K562 (cell line): ENCODE measurements at regions not wholly inside any gene's neighbourhood (a gene's known extent, or its start where the extent isn't known, plus 50 kb on each side); places are given as distances from the start of the nearest gene placed in this dataset.

Source experiments
- ATAC-seq: fragments of 200-7000 bp; cut with Tn5 transposase; 3 replicates; pipeline ENCODE4 v1.9.1; 2020; ENCODE audit warnings: moderate library complexity
- BruUV-seq: library from RNA; stranded (reverse); fragments of 400-500 nt; replicated peaks from 2 replicates; lab custom pipeline; 2021; lab: Mats Ljungman, UMichigan
- CTCF ChIA-PET: fragments of 300-600 bp; formaldehyde crosslinking; extraction: SDS; loops from one replicate; lab custom pipeline; 2021; ENCODE audit warnings: low intra/inter-chr PET ratio; lab: Yijun Ruan, JAX
- POLR2A ChIA-PET: fragments of 300-600, 350-650 bp; sonication (Branson Sonifier 250); formaldehyde crosslinking; extraction: SDS; loops from one replicate; lab custom pipeline; 2021; ENCODE audit warnings: antibody characterized with exemption, inconsistent platforms; lab: Yijun Ruan, JAX
- DNase-seq, 4 experiments: peaks; one replicate each; pipeline versions ENCODE4 v3.0.0 to v3.0.0-alpha.2; 2011 to 2018; ENCODE audit warnings: low spot score in 3 of 4, mixed read lengths in 3 of 4; ENCODE audit errors: extremely low read depth in 1 of 4
- FAIRE-seq: peaks from 2 replicates; lab custom pipeline; 2011; peaks lifted over from hg19 to GRCh38; lab: Jason Lieb, UNC
- H2AFZ ChIP-seq: 2 replicates; pipeline ENCODE4 v1.6.0; 2011; ENCODE audit warnings: low read depth, low read length, control low read depth, inconsistent platforms
- H3K27ac ChIP-seq: fragments of 200-600 bp; 3 replicates; pipeline ENCODE4 v1.8.0; 2011; ENCODE audit warnings: low read depth, mild to moderate bottlenecking, control low read depth, inconsistent platforms, low read length, moderate library complexity, mixed read lengths; ENCODE audit errors: extremely low read depth
- H3K27me3 ChIP-seq, 2 experiments: fragments of 300-600 bp in 1 of 2; 2 replicates in 1 of 2; 3 replicates in 1 of 2; pipeline versions ENCODE4 v1.6.0 to v1.8.0; 2011; ENCODE audit warnings: inconsistent platforms in 2 of 2, low read length in 2 of 2, mild to moderate bottlenecking in 1 of 2, mixed read lengths in 1 of 2, moderate library complexity in 1 of 2; ENCODE audit not compliant: control insufficient read depth in 2 of 2, insufficient read depth in 2 of 2
- H3K36me3 ChIP-seq: fragments of 300-600 bp; 3 replicates; pipeline ENCODE4 v1.8.0; 2011; ENCODE audit warnings: mild to moderate bottlenecking, low read length, inconsistent platforms; ENCODE audit not compliant: control insufficient read depth, insufficient read depth
- H3K4me1 ChIP-seq, 2 experiments: fragments of 200-600 bp in 1 of 2; replicated peaks in 1 of 2; 2 replicates in 1 of 2; 3 replicates in 1 of 2; pipeline versions ENCODE4 v1.5.1 to v1.8.0; 2011; ENCODE audit warnings: inconsistent platforms in 2 of 2, low read length in 2 of 2, mild to moderate bottlenecking in 1 of 2, mixed read lengths in 1 of 2, moderate library complexity in 1 of 2; ENCODE audit not compliant: control insufficient read depth in 2 of 2, insufficient read depth in 2 of 2
- H3K4me2 ChIP-seq: 2 replicates; pipeline ENCODE4 v1.6.1; 2011; ENCODE audit warnings: low read length, control low read depth, inconsistent platforms, mixed read lengths; ENCODE audit not compliant: insufficient read depth
- H3K4me3 ChIP-seq: fragments of 200-600 bp; sonication (generic), shearing (Covaris generic); 2 replicates; pipeline ENCODE4 v1.5.1; 2016; ENCODE audit warnings: control low read depth, inconsistent platforms
- H3K79me2 ChIP-seq: fragments of 200-600 bp; 3 replicates; pipeline ENCODE4 v1.8.0; 2011; ENCODE audit warnings: low read length, inconsistent platforms; ENCODE audit not compliant: control insufficient read depth, insufficient read depth
- H3K9ac ChIP-seq, 2 experiments: 2 replicates each; pipeline versions ENCODE4 v1.6.0 to v1.6.1; 2011; ENCODE audit warnings: low read depth in 2 of 2, low read length in 2 of 2, control low read depth in 1 of 2, inconsistent platforms in 1 of 2, mild to moderate bottlenecking in 1 of 2, mixed read lengths in 1 of 2; ENCODE audit not compliant: insufficient read depth in 1 of 2
- H3K9me1 ChIP-seq: one replicate; pipeline ENCODE4 v1.6.0; 2011; ENCODE audit warnings: inconsistent platforms, mild to moderate bottlenecking, low read length, moderate library complexity; ENCODE audit not compliant: control insufficient read depth, insufficient read depth
- H3K9me3 ChIP-seq: replicated peaks from 2 replicates; pipeline ENCODE4 v1.5.1; 2011; ENCODE audit warnings: low read depth, low read length, inconsistent platforms; ENCODE audit not compliant: control insufficient read depth, insufficient read depth
- H4K20me1 ChIP-seq: replicated peaks from 2 replicates; pipeline ENCODE4 v1.6.1; 2011; ENCODE audit warnings: low read length, inconsistent platforms, mixed read lengths; ENCODE audit not compliant: control insufficient read depth, insufficient read depth
- ASH1L ChIP-seq: fragments of 450-650 bp; IDR thresholded peaks from 2 replicates; pipeline ENCODE4 v1.6.1; 2018; ENCODE audit warnings: borderline replicate concordance, mild to moderate bottlenecking, low read depth; ENCODE audit not compliant: partially characterized antibody
- EP300 ChIP-seq: IDR thresholded peaks from 2 replicates; pipeline ENCODE4 v1.6.1; 2012; ENCODE audit warnings: low read length, improper control_type of control experiment
- EP400 ChIP-seq: fragments of 450-650 bp; IDR thresholded peaks from 2 replicates; pipeline ENCODE4 v1.6.1; 2017; ENCODE audit warnings: antibody characterized with exemption, mild to moderate bottlenecking, moderate library complexity
- FOXJ3 ChIP-seq: sonication (generic); formaldehyde crosslinking; IDR thresholded peaks from 2 replicates; pipeline ENCODE4 v1.4.0; 2020; ENCODE audit warnings: mild to moderate bottlenecking, missing genetic modification reagents
- HNRNPUL1 ChIP-seq: fragments of 200-400 bp; formaldehyde crosslinking; IDR thresholded peaks from 2 replicates; pipeline ENCODE4 v1.6.1; 2017; ENCODE audit warnings: low read length
- HOXB6 ChIP-seq: fragments of 250-450 bp; sonication (Bioruptor Pico); IDR thresholded peaks from 2 replicates; pipeline ENCODE4 v1.5.1; 2022; ENCODE audit warnings: mild to moderate bottlenecking, borderline replicate concordance
- IFI16 ChIP-seq: fragments of 250-450 bp; sonication (Bioruptor Pico); IDR thresholded peaks from 2 replicates; pipeline ENCODE4 v2.1.2; 2022; ENCODE audit warnings: mild to moderate bottlenecking, inconsistent platforms
- ILF3 ChIP-seq: fragments of 450-650 bp; IDR thresholded peaks from 2 replicates; pipeline ENCODE4 v1.6.1; 2018; ENCODE audit warnings: antibody characterized with exemption, mild to moderate bottlenecking, moderate library complexity, borderline replicate concordance
- IRF2 ChIP-seq: sonication (generic); formaldehyde crosslinking; IDR thresholded peaks from 2 replicates; pipeline ENCODE4 v1.8.1; 2022; ENCODE audit warnings: mild to moderate bottlenecking, missing genetic modification reagents
- MTA2 ChIP-seq: fragments of 450-650 bp; IDR thresholded peaks from 2 replicates; pipeline ENCODE4 v1.6.1; 2016; ENCODE audit warnings: low read depth
- MTA3 ChIP-seq: fragments of 450-650 bp; formaldehyde crosslinking; IDR thresholded peaks from 2 replicates; pipeline ENCODE4 v1.6.1; 2017; ENCODE audit warnings: mild to moderate bottlenecking, borderline replicate concordance
- NCOA1 ChIP-seq: fragments of 450-650 bp; IDR thresholded peaks from 2 replicates; pipeline ENCODE4 v1.6.1; 2016; ENCODE audit warnings: low read depth
- NUFIP1 ChIP-seq: fragments of 450-650 bp; IDR thresholded peaks from 2 replicates; pipeline ENCODE4 v1.6.1; 2018; ENCODE audit not compliant: partially characterized antibody
- PML ChIP-seq: IDR thresholded peaks from 2 replicates; pipeline ENCODE4 v1.6.1; 2012; ENCODE audit warnings: low read length, inconsistent platforms
- RBM14 ChIP-seq: fragments of 200-400 bp; formaldehyde crosslinking; IDR thresholded peaks from 2 replicates; pipeline ENCODE4 v1.6.1; 2018; ENCODE audit warnings: low read depth, mild to moderate bottlenecking, low read length, moderate library complexity, borderline replicate concordance; ENCODE audit not compliant: insufficient read depth
- TEAD2 ChIP-seq: fragments of 450-650 bp; IDR thresholded peaks from 2 replicates; pipeline ENCODE4 v1.6.1; 2016; ENCODE audit warnings: missing genetic modification characterization, control low read depth, missing compliant biosample characterization
- TRIM25 ChIP-seq: fragments of 450-650 bp; IDR thresholded peaks from 2 replicates; pipeline ENCODE4 v1.7.0; 2016; ENCODE audit warnings: borderline replicate concordance
- U2AF1 ChIP-seq: fragments of 200-400 bp; formaldehyde crosslinking; optimal IDR thresholded peaks from 2 replicates; pipeline ENCODE3; 2017; ENCODE audit warnings: mild to moderate bottlenecking, low read depth, low read length, moderate library complexity
- ZEB2 ChIP-seq: fragments of 450-650 bp; IDR thresholded peaks from 2 replicates; pipeline ENCODE4 v1.6.1; 2016
- ZNF184 ChIP-seq: sonication (generic); formaldehyde crosslinking; IDR thresholded peaks from 2 replicates; pipeline ENCODE4 v1.5.0; 2020; ENCODE audit warnings: missing genetic modification reagents
- ZNF551 ChIP-seq: fragments of 250-450 bp; sonication (Bioruptor Pico); IDR thresholded peaks from 2 replicates; pipeline ENCODE4 v1.5.0; 2021; ENCODE audit warnings: mild to moderate bottlenecking, moderate library complexity
- WGBS: fragments of 100-300 bp; shearing (Covaris generic); methylation state at CpG from one replicate; pipeline ENCODE4 v1.1.6; 2016; ENCODE audit warnings: low coverage, mixed read lengths; ENCODE audit not compliant: insufficient coverage; ENCODE audit errors: missing lambda C conversion rate; 5-methylcytosine and 5-hydroxymethylcytosine counted together
- in situ Hi-C: fragments of 300-500 bp; cut with MboI; formaldehyde crosslinking; loops from 4 replicates; pipeline ENCODE4 v1.15.0; 2018; ENCODE audit warnings: inconsistent platforms, mixed read lengths
- intact Hi-C: fragments of 100-400 bp; cut with micrococcal nuclease; formaldehyde crosslinking; loops from 2 replicates; pipeline ENCODE4 v1.14.2; 2022

- TF ChIP-seq NUFIP1 (no peak), IRF2 (no peak), FOXJ3 (CRISPR knock-in tag) (no peak), NCOA1 (no peak), PML (no peak), EP300 (no peak)
- TF ChIP-seq, all 486 proteins: peak for 0
These were observed 90.5 kb downstream of the TMEM18 start (continued) for GRCh38 chr2:586641-587076.

- no TSS peak for BruUV-seq
- H3K36me3 ChIP-seq, result no peaks in the 10 kb centered on the region
- no peaks in the 10 kb centered on the region; the same call in 1 of the 2 replicates for H4K20me1 ChIP-seq
- H3K4me3 ChIP-seq, result no peak overlapping the region
- CTCF ChIA-PET, result no interaction called here
- H3K9ac ChIP-seq, result no peak overlapping the region
- TF ChIP-seq MTA2 (no peak), EP400 (no peak), U2AF1 (no peak), HNRNPUL1 (no peak), TRIM25 (no peak), IFI16 (CRISPR knock-in tag) (no peak), ZNF184 (CRISPR knock-in tag) (no peak), ILF3 (no peak), MTA3 (no peak), HOXB6 (CRISPR knock-in tag) (no peak), ASH1L (no peak), ZNF551 (no peak), TEAD2 (tag) (no peak), PML (no peak), ZEB2 (no peak), RBM14 (no peak)
- ATAC-seq, result no peak
- no peaks in the 10 kb centered on the region for H3K79me2 ChIP-seq
- H3K4me2 ChIP-seq, result no peak overlapping the region
- no peak overlapping the region for H3K27ac ChIP-seq
- no peaks in the 10 kb centered on the region for H3K9me1 ChIP-seq
- in situ Hi-C loops, result no loop called here
- intact Hi-C loops, result no loop called here
- FAIRE-seq, result no peak
- no peak overlapping the region for H2AFZ ChIP-seq
- no peak for DNase-seq
- no peaks in the 10 kb centered on the region for H3K9me3 ChIP-seq
- POLR2A ChIA-PET, result interaction anchor here (0.6 kb wide), 1 partner anchor 18 kb away, joined by 3 read pairs; no protein-coding TSS in a partner anchor
- WGBS, result 0% methylated on average over 19 of the region's 21 CpGs
- peaks cover 33 to 78% of the 10 kb centered on the region in 2 experiments for H3K27me3 ChIP-seq
- H3K4me1 ChIP-seq, result peaks cover 0 to 12% of the 10 kb centered on the region in 2 experiments; a peak in 2 of 5 replicates
These were observed 92.1 kb downstream of the TMEM18 start for GRCh38 chr2:584863-585823.
